ENCODE measurements at regions not wholly inside any gene's neighbourhood (a gene's known extent, or its start where the extent isn't known, plus 50 kb on each side); places are given as distances from the start of the nearest gene placed in this dataset.

DNA sequence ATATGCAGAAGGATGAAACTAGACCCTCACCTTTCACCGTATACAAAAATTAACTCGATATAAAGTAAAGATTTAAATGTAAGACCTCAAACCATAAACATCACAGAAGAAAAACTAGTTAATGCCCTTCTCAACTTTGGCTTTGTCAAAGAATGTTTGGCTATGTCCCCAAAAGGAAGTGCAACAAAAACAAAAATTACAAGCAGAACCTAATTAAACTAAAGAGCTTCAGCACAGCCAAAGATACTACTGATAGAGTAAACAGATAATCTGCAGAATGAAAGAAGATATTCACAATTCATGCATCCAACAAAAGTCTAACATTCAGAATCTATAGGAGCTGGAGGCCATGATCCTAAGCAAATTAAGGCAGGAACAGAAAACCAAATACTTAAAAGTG lies 824.6 kb upstream of the NEGR1 start:
- H3K9me3 Mint-ChIP-seq = peaks cover 28% of the 10 kb centered on the region
- H3K36me3 Mint-ChIP-seq (ENCODE audit: low read depth) = no peaks in the 10 kb centered on the region
- no peaks in the 10 kb centered on the region for H3K4me1 Mint-ChIP-seq (ENCODE audit: low read depth)
- no peak overlapping the region for H3K4me3 Mint-ChIP-seq
- no peak overlapping the region for H3K27ac Mint-ChIP-seq
- intact Hi-C loops (cut with micrococcal nuclease) = no loop called here
- H3K27me3 Mint-ChIP-seq = no peaks in the 10 kb centered on the region

DNA sequence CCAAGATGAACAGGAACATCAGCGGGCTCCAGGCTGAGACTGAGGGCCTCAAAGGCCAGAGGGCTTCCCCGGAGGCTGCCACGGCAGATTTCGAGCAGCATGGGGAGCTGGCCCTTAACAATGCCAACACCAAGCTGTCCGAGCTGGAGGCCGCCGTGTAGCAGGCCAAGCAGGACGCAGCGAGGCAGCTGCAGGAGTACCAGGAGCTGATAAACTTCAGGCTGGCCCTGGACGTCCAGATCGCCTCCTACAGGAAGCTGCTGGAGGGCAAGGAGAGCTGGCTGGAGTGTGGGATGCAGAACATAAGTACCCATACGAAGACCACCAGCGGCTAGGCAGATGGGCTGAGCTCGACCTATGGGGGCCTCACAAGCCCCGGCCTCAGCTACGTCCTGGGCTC lies 823.4 kb upstream of the NEGR1 start:
- no peaks in the 10 kb centered on the region for H3K27me3 Mint-ChIP-seq

DNA sequence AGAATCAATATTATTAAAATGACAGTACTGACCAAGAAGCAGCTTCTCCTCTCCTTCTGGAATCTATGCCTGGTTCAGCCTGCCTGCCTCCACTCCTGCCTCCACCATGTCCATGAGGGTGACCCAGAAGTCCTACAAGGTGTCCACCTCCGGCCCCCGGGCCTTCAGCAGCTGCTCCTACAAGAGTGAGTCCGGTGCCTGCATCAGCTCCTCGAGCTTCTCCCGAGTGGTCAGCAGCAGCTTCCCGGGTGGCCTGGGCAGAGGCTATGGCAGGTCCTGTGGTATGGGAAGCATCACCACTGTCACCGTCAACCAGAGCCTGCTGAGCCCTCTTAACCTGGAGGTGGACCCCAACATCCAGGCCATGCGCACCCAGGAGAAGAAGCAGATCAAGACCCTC lies 822.4 kb upstream of the NEGR1 start:
- H3K27ac Mint-ChIP-seq = no peak overlapping the region
- H3K4me3 Mint-ChIP-seq = no peak overlapping the region
- no peaks in the 10 kb centered on the region for H3K4me1 Mint-ChIP-seq (ENCODE audit: low read depth)
- intact Hi-C loops (cut with micrococcal nuclease) = no loop called here
- H3K36me3 Mint-ChIP-seq (ENCODE audit: low read depth) = no peaks in the 10 kb centered on the region
- no peaks in the 10 kb centered on the region for H3K27me3 Mint-ChIP-seq
- H3K9me3 Mint-ChIP-seq = peaks cover 39% of the 10 kb centered on the region

More for the DNA sequence above, 823.4 kb upstream of the NEGR1 start:
- H3K27ac Mint-ChIP-seq = no peak overlapping the region
- intact Hi-C loops (cut with micrococcal nuclease) = no loop called here
- no peak overlapping the region for H3K4me3 Mint-ChIP-seq
- peaks cover 29% of the 10 kb centered on the region for H3K9me3 Mint-ChIP-seq
- no peaks in the 10 kb centered on the region for H3K36me3 Mint-ChIP-seq (ENCODE audit: low read depth)
- no peaks in the 10 kb centered on the region for H3K4me1 Mint-ChIP-seq (ENCODE audit: low read depth)

DNA sequence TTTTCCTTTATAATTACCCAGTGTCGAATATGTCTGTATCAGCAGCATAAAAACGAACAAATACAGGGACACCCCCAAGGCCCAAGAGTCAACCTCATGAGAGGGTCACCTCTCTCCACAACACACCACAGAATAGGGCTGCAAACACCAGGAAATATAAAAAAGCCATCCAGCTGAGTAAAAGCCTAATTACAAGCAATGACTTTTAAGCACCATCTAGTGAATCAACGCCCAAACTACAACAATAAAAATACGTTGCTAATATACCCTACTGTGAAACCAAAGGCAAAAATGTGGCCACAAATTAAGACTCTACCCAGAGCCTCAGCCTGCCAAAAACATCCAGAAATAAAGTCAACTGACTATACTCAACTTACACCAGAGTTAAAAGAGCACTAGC lies 817.9 kb upstream of the NEGR1 start:
- intact Hi-C loops (cut with micrococcal nuclease) = no loop called here
- H3K36me3 Mint-ChIP-seq (ENCODE audit: low read depth) = no peaks in the 10 kb centered on the region
- no peaks in the 10 kb centered on the region for H3K27me3 Mint-ChIP-seq
- no peak overlapping the region for H3K27ac Mint-ChIP-seq
- no peak overlapping the region for H3K4me3 Mint-ChIP-seq
- H3K9me3 Mint-ChIP-seq = peaks cover 37% of the 10 kb centered on the region
- H3K4me1 Mint-ChIP-seq (ENCODE audit: low read depth) = no peaks in the 10 kb centered on the region

DNA sequence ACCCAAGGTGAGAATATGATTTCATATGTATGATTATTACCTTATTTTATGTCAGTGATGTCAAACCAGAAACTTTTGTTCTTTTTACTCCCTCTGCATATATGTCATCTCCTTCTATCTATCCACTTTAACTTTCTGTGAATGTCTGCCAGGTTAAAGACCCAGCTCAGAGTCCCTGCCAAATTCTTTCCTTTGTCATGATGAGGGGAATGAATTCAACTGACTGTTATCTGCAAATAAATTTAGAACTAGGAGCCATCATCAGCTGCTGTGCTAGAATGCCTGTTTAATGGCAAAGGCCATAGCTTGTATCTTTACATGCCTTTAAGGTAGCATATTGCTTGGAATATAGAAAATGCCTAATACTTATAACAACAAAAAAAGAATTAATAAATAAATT lies 815.6 kb upstream of the NEGR1 start:
- Mint-ChIP-seq H3K27ac (no peak overlapping the region), H3K4me3 (no peak overlapping the region), H3K9me3 (peaks cover 35% of the 10 kb centered on the region), H3K27me3 (no peaks in the 10 kb centered on the region), H3K36me3 (ENCODE audit: low read depth) (no peaks in the 10 kb centered on the region), H3K4me1 (ENCODE audit: low read depth) (no peaks in the 10 kb centered on the region)
- intact Hi-C loops (cut with micrococcal nuclease) = no loop called here

DNA sequence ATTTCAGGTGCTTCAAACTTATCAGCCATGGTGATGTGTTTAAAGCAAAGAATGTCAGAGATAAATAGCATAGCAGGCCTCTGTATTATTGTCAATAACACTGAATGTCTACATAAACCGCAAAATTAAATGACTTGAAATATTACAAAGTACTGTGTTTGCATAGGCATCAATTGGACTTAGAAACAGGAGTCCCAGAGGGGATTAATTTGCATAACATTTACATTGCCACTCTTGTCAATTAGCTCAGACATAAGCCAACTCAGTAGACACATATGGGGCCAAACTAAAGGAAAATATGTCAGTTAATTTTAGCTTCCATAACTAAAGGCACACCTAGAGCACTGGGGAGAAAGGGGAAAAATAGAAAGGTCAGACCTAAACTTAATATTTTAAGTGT lies 814.5 kb upstream of the NEGR1 start:
- intact Hi-C loops (cut with micrococcal nuclease) = no loop called here
- Mint-ChIP-seq H3K36me3 (ENCODE audit: low read depth) (no peaks in the 10 kb centered on the region), H3K27ac (no peak overlapping the region)

DNA sequence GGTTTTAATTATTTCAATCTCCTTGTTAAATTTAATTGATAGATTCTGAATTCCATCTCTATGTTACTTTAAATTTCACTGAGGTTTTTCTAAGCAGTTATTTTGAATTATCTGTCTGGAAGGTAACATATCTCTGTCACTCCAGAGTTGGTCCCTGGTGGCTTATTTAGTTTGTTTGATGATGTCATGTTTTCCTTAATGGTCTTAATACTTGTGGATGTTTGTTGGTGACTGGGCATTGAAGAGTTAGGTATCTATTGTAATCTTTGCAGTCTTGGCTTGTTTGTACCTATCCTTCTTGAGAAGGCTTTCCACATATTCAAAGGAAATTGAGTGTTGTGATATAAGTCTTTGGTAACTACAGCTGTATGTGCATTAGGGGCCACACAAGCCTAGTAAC lies 810.0 kb upstream of the NEGR1 start:
- intact Hi-C loops (cut with micrococcal nuclease) = no loop called here
- H3K27me3 Mint-ChIP-seq = no peaks in the 10 kb centered on the region
- H3K4me3 Mint-ChIP-seq = no peak overlapping the region
- peaks cover 24% of the 10 kb centered on the region for H3K9me3 Mint-ChIP-seq
- H3K27ac Mint-ChIP-seq = no peak overlapping the region
- no peaks in the 10 kb centered on the region for H3K36me3 Mint-ChIP-seq (ENCODE audit: low read depth)
- no peaks in the 10 kb centered on the region for H3K4me1 Mint-ChIP-seq (ENCODE audit: low read depth)

More for the DNA sequence above, 814.5 kb upstream of the NEGR1 start:
- no peak overlapping the region for H3K4me3 Mint-ChIP-seq
- H3K27me3 Mint-ChIP-seq = no peaks in the 10 kb centered on the region
- H3K4me1 Mint-ChIP-seq (ENCODE audit: low read depth) = no peaks in the 10 kb centered on the region
- H3K9me3 Mint-ChIP-seq = peaks cover 37% of the 10 kb centered on the region

DNA sequence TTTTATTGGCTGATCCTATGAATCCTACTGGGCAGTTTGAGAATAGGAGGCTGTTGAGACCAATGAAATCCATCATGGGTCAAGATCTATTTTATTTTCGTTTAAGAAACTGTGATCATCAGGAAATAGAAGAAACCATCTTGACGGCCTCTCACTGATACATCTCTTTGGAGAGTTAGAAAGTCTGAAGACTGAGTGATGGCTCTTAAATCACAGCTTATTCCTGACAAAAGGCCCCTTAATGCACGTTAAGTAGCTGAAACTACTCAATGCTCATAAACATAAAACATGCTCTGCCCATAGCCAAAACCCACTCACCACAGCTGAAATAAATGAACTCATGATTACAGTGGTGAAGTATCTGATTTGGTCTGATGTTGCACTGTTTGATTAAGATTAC lies 784.5 kb upstream of the NEGR1 start:
- Mint-ChIP-seq H3K36me3 (ENCODE audit: low read depth) (no peaks in the 10 kb centered on the region), H3K4me3 (no peak overlapping the region), H3K9me3 (peaks cover 18% of the 10 kb centered on the region), H3K27me3 (no peaks in the 10 kb centered on the region), H3K27ac (no peak overlapping the region), H3K4me1 (ENCODE audit: low read depth) (no peaks in the 10 kb centered on the region)
- intact Hi-C loops (cut with micrococcal nuclease) = no loop called here

DNA sequence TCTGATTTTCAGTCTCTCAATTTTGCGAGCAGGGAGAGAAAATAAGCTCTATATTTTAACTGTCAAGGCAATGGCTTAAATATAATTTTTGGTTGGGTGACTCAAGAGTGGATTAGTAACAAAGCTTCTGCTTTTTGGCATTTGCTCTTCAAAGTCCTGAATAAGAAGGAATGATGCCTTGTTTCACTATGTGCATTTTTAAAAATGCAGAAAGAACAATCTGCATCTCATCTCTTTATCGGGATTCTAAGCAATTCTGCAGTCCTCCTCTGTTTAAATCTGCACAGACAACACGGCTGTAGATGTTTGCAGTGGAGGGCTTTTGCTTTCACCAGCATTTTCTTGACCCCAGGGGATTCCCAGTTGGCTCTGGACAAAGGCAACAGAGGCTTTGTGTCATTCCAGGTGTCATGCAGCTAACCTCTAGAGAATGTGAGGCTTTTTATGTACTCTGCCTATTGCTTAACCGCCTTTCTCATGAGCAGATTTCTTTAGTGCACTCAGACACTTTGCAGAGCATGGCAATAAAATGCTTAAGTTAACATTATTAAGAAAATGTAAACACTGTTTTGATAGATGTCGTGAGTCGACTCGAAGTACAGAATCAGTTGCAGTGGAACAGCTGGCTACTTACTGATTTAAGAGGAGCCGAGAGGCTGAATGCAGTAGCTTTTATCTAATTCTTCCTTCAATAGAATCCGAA lies 783.2 kb upstream of the NEGR1 start:
- H3K4me3 Mint-ChIP-seq = no peak overlapping the region
- no peaks in the 10 kb centered on the region for H3K27me3 Mint-ChIP-seq
- H3K36me3 Mint-ChIP-seq (ENCODE audit: low read depth) = no peaks in the 10 kb centered on the region
- H3K9me3 Mint-ChIP-seq = peaks cover 23% of the 10 kb centered on the region
- no peaks in the 10 kb centered on the region for H3K4me1 Mint-ChIP-seq (ENCODE audit: low read depth)
- intact Hi-C loops (cut with micrococcal nuclease) = no loop called here
- H3K27ac Mint-ChIP-seq = no peak overlapping the region

DNA sequence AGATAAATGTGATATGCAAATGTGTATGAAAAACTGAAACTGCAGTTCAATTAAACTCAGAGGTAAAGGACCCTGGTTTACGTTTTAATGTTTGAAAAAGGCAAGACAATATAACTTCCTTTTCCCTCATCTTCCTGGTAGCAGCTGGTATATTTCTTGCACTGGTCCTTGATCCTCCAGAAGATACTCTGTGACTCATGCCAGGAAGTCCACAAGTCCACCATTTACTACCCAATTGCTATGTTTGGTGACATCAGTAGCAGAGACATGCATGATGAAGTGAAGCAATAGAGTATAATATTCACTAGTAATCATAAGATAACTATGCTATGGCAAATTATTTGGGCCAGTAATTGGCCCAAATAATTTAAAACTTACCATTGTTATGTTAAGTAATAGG lies 774.5 kb upstream of the NEGR1 start:
- no peaks in the 10 kb centered on the region for H3K4me1 Mint-ChIP-seq (ENCODE audit: low read depth)
- H3K36me3 Mint-ChIP-seq (ENCODE audit: low read depth) = no peaks in the 10 kb centered on the region
- peaks cover 42% of the 10 kb centered on the region for H3K9me3 Mint-ChIP-seq
- no peaks in the 10 kb centered on the region for H3K27me3 Mint-ChIP-seq
- H3K27ac Mint-ChIP-seq = no peak overlapping the region
- H3K4me3 Mint-ChIP-seq = no peak overlapping the region
- intact Hi-C loops (cut with micrococcal nuclease) = no loop called here

DNA sequence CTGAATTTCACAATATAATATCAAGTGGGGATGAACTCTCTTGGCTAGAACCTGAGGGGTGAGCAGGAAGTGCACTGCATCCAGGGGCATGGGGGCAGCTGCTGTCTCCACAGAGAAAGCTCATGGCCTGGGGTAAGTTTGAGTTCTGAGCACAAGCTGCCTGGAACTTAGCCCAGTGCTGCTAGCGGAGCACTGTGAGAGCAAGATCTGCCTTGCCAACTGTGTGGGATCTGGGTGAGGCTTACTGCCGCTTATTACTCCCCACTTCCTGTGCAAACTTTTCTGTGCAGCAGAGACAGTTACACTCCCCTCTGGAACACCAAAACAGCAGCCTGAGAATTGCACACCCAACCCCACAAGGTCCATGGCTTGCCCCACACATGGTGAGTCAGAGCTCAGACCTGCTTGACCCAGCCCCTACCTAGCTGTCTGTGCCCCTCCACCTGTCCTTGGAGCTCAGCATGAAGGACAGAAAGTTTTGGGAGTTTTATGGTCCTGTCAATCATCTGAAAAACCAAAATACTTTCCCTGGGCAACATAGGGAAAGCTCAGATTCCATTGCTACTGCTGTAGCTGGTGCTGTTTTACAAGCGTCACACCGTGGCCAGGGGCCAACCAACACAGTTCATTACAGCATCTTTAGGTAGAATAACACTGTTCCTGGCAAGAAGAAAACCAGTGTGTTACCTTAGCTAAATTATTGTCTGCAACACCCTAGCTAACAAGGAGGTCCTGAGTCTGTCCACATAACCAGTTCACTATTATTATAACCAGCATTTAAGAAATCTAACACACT lies 762.1 kb upstream of the NEGR1 start:
- intact Hi-C loops (cut with micrococcal nuclease) = no loop called here
- Mint-ChIP-seq H3K36me3 (ENCODE audit: low read depth) (no peaks in the 10 kb centered on the region), H3K4me1 (ENCODE audit: low read depth) (no peaks in the 10 kb centered on the region), H3K27ac (no peak overlapping the region), H3K27me3 (no peaks in the 10 kb centered on the region), H3K4me3 (no peak overlapping the region), H3K9me3 (peaks cover 40% of the 10 kb centered on the region)

DNA sequence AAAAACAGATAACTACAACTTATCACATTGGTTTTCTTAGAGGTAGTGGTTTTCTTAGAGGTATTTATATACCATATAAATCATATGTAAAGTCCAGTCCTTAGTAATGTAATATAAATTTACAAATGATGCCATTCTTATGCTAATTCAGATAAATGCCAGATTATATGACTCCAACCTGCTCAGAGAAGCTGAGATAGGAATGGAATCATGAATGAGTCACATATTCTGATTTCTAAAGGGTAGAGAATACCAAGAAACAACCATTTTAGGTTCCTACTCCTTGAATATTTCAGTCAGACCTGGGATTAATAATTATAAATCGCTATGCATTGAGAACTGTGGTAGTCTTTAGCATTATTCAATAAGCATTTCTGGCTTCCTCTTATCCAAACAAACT lies 760.1 kb upstream of the NEGR1 start:
- no peak overlapping the region for H3K27ac Mint-ChIP-seq
- H3K4me1 Mint-ChIP-seq (ENCODE audit: low read depth) = no peaks in the 10 kb centered on the region
- no peaks in the 10 kb centered on the region for H3K36me3 Mint-ChIP-seq (ENCODE audit: low read depth)
- peaks cover 44% of the 10 kb centered on the region for H3K9me3 Mint-ChIP-seq
- no peak overlapping the region for H3K4me3 Mint-ChIP-seq
- intact Hi-C loops (cut with micrococcal nuclease) = no loop called here
- H3K27me3 Mint-ChIP-seq = no peaks in the 10 kb centered on the region

DNA sequence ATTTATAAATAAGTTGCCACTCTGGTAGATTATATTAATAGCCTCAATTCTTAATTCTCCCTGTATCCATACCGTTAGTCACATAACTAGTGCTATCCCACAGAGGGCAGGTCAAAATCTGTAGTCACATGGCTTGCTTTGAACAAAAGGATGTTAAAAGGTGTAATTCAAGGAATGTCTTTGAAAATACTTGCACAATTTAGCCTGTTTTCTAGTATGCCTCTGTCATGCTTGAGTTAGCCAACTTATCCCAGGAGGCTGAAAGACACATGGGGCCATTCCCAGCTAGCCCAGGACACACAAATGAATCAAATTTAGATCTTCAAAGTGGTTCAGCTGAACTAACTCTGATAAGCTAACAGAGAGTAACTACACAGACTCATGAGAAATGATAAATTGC lies 758.5 kb upstream of the NEGR1 start:
- Mint-ChIP-seq H3K4me1 (ENCODE audit: low read depth) (no peaks in the 10 kb centered on the region), H3K4me3 (no peak overlapping the region)

DNA sequence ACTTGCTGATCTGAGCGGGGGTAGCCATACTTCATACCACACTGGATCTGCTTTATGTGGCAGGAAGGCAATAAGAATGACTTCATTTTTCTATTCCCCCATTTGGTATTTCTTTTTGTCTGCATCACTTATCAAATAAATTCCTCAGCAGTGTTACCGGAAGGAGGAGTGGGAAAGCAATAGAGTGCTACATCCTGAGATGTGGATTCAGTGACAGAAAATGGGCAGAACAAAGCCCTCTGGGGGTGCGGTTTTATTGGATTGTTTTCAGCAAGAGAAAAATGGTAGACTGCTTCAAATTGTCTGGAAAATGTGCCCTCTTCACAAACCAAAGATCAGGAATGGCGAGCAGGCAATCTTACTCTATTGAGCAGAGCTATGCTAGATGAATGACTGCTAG lies 751.9 kb upstream of the NEGR1 start:
- Mint-ChIP-seq H3K27ac (no peak overlapping the region), H3K9me3 (peaks cover 16% of the 10 kb centered on the region), H3K27me3 (no peaks in the 10 kb centered on the region), H3K4me1 (ENCODE audit: low read depth) (no peaks in the 10 kb centered on the region), H3K4me3 (no peak overlapping the region), H3K36me3 (ENCODE audit: low read depth) (no peaks in the 10 kb centered on the region)
- intact Hi-C loops (cut with micrococcal nuclease) = no loop called here

More for the DNA sequence above, 758.5 kb upstream of the NEGR1 start:
- intact Hi-C loops (cut with micrococcal nuclease) = no loop called here
- Mint-ChIP-seq H3K27me3 (no peaks in the 10 kb centered on the region), H3K9me3 (peaks cover 38% of the 10 kb centered on the region), H3K27ac (no peak overlapping the region), H3K36me3 (ENCODE audit: low read depth) (no peaks in the 10 kb centered on the region)

DNA sequence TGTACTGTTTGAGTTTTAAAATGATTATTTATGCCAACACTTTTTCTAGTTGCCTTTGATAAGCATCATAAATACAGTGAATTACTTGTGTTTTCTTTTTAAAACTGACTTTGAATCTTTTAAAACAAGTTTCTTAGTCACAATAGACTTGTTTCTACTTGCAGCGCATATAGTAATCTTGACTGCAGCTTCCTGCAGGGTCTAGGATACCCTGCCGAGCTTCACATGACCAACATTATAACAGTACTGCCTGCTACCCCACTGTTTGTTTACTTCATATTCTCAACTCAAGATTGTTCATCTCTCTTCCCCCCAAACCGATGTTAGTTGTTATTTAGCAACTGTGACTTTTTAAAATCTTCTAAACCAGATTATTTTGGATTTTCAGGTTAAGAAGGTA lies 751.3 kb upstream of the NEGR1 start:
- Mint-ChIP-seq H3K9me3 (peaks cover 9% of the 10 kb centered on the region), H3K4me1 (ENCODE audit: low read depth) (no peaks in the 10 kb centered on the region), H3K27me3 (no peaks in the 10 kb centered on the region), H3K27ac (no peak overlapping the region), H3K4me3 (no peak overlapping the region), H3K36me3 (ENCODE audit: low read depth) (no peaks in the 10 kb centered on the region)
- intact Hi-C loops (cut with micrococcal nuclease) = no loop called here
